CD4-positive, alpha-beta T cell (primary cell): ENCODE measurements at regions not wholly inside any gene's neighbourhood (a gene's known extent, or its start where the extent isn't known, plus 50 kb on each side); places are given as distances from the start of the nearest gene placed in this dataset.

Experiments
- ATAC-seq: fragments of 200-7000 bp; cut with Tn5 transposase; one replicate; pipeline ENCODE4 v1.10.0; 2022; ENCODE audit warnings: mild to moderate bottlenecking; ENCODE audit not compliant: poor library complexity
- CTCF ChIA-PET: fragments of 350-600 bp; sonication (Branson Sonifier 250); formaldehyde crosslinking; loops from one replicate; lab custom pipeline; 2021; ENCODE audit warnings: antibody characterized with exemption, inconsistent platforms; lab: Charles Lee
- POLR2A ChIA-PET: fragments of 350-600 bp; sonication (Branson Sonifier 250); formaldehyde crosslinking; loops from one replicate; lab custom pipeline; 2021; ENCODE audit warnings: antibody characterized with exemption, inconsistent platforms; lab: Charles Lee
- DNase-seq, 14 experiments: peaks; one replicate each; pipeline ENCODE4 v3.0.0-alpha.2; 2013 to 2020; ENCODE audit warnings: mixed read lengths in 2 of 14
- H3K27ac ChIP-seq, 2 donors: one replicate each; pipeline versions ENCODE4 v1.5.1 to v1.7.0; 2013; ENCODE audit warnings: low read length in 2 of 2, low read depth in 1 of 2, mild to moderate bottlenecking in 1 of 2
- H3K27me3 ChIP-seq, 2 experiments: 1 replicate in 1 of 2; 2 replicates in 1 of 2; pipeline versions ENCODE4 v1.6.1 to v1.7.0; 2013; ENCODE audit warnings: low read length in 2 of 2, control low read depth in 1 of 2, mild to moderate bottlenecking in 1 of 2, moderate library complexity in 1 of 2; ENCODE audit not compliant: insufficient read depth in 2 of 2, control insufficient read depth in 1 of 2
- H3K36me3 ChIP-seq: one replicate; pipeline ENCODE4 v1.6.1; 2013; ENCODE audit warnings: low read length, control low read depth; ENCODE audit not compliant: insufficient read depth
- H3K4me1 ChIP-seq: one replicate; pipeline ENCODE4 v1.6.1; 2013; ENCODE audit warnings: low read length, control low read depth; ENCODE audit not compliant: insufficient read depth
- H3K4me3 ChIP-seq: one replicate; pipeline ENCODE4 v1.5.1; 2013; ENCODE audit warnings: mild to moderate bottlenecking, low read length, moderate library complexity
- H3K9me3 ChIP-seq, 2 experiments: 1 replicate in 1 of 2; 2 replicates in 1 of 2; pipeline versions ENCODE4 v1.6.1 to v1.7.0; 2013; ENCODE audit warnings: low read length in 2 of 2, mild to moderate bottlenecking in 2 of 2, control low read depth in 1 of 2, moderate library complexity in 1 of 2; ENCODE audit not compliant: control insufficient read depth in 1 of 2, insufficient read depth in 1 of 2
- H3K27ac Mint-ChIP-seq: one replicate; pipeline ENCODE4 v1.8.0; 2020; ENCODE audit warnings: mixed read lengths
- H3K27me3 Mint-ChIP-seq: one replicate; pipeline ENCODE4 v1.8.0; 2021; ENCODE audit warnings: mixed read lengths
- H3K36me3 Mint-ChIP-seq: one replicate; pipeline ENCODE4 v1.8.0; 2021; ENCODE audit warnings: low read depth, mixed read lengths
- H3K4me1 Mint-ChIP-seq: one replicate; pipeline ENCODE4 v1.8.0; 2021; ENCODE audit warnings: low read depth, mixed read lengths
- H3K4me3 Mint-ChIP-seq: one replicate; pipeline ENCODE4 v1.8.0; 2020; ENCODE audit warnings: mild to moderate bottlenecking, mixed read lengths
- H3K9me3 Mint-ChIP-seq: one replicate; pipeline ENCODE4 v1.8.0; 2020; ENCODE audit warnings: mixed read lengths
- intact Hi-C, 2 experiments: fragments of 100-400 bp; cut with DNase I in 1 of 2; cut with micrococcal nuclease in 1 of 2; formaldehyde crosslinking; loops; one replicate each; pipeline versions ENCODE4 v1.15.1 to v1.9.0; 2023 to 2025; cut with DNase I, micrococcal nuclease
- TF ChIP-seq, protein P1 (sequence below): fragments of 200-600 bp; IDR thresholded peaks from one replicate; pipeline ENCODE4 v1.8.0; 2022; ENCODE audit warnings: antibody characterized with exemption, mild to moderate bottlenecking

DNA sequence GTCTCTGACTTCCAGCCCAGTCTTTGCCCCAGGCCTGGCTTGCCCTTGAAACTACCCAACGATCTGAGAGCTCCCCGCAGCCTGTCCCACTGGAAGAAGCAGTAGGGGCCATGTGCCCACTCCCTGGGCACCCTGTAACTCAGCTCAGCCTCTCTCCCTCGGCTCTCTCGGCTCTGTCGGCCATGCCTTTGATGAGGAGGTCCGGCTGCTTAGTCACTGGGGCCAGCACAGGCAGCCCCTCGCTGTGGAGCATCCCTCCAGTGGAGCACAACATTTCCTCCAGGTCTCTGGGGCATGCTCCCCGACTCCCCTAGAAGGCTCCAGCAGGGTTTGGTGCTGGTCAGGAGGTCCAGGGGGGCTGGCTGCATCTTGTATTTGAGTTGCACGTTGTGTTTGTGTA lies 83.3 kb upstream of the DISP3 start:
- DNase-seq, result no peak
- H3K36me3 ChIP-seq, result no peaks in the 10 kb centered on the region
- Mint-ChIP-seq H3K9me3 (no peaks in the 10 kb centered on the region), H3K4me1 (no peaks in the 10 kb centered on the region), H3K4me3 (no peak overlapping the region), H3K27me3 (no peaks in the 10 kb centered on the region), H3K27ac (no peak overlapping the region), H3K36me3 (no peaks in the 10 kb centered on the region)
- ChIA-PET POLR2A (no interaction called here), CTCF (no interaction called here)
- H3K27ac ChIP-seq, result no peak overlapping the region
- H3K9me3 ChIP-seq, result no peaks in the 10 kb centered on the region
- no peaks in the 10 kb centered on the region for H3K4me1 ChIP-seq
- H3K27me3 ChIP-seq, result no peaks in the 10 kb centered on the region
- no peak for ATAC-seq
- intact Hi-C loops, result no loop called here
- TF ChIP-seq, protein P1, sequence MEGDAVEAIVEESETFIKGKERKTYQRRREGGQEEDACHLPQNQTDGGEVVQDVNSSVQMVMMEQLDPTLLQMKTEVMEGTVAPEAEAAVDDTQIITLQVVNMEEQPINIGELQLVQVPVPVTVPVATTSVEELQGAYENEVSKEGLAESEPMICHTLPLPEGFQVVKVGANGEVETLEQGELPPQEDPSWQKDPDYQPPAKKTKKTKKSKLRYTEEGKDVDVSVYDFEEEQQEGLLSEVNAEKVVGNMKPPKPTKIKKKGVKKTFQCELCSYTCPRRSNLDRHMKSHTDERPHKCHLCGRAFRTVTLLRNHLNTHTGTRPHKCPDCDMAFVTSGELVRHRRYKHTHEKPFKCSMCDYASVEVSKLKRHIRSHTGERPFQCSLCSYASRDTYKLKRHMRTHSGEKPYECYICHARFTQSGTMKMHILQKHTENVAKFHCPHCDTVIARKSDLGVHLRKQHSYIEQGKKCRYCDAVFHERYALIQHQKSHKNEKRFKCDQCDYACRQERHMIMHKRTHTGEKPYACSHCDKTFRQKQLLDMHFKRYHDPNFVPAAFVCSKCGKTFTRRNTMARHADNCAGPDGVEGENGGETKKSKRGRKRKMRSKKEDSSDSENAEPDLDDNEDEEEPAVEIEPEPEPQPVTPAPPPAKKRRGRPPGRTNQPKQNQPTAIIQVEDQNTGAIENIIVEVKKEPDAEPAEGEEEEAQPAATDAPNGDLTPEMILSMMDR, result no peak
- H3K4me3 ChIP-seq, result no peak overlapping the region

DNA sequence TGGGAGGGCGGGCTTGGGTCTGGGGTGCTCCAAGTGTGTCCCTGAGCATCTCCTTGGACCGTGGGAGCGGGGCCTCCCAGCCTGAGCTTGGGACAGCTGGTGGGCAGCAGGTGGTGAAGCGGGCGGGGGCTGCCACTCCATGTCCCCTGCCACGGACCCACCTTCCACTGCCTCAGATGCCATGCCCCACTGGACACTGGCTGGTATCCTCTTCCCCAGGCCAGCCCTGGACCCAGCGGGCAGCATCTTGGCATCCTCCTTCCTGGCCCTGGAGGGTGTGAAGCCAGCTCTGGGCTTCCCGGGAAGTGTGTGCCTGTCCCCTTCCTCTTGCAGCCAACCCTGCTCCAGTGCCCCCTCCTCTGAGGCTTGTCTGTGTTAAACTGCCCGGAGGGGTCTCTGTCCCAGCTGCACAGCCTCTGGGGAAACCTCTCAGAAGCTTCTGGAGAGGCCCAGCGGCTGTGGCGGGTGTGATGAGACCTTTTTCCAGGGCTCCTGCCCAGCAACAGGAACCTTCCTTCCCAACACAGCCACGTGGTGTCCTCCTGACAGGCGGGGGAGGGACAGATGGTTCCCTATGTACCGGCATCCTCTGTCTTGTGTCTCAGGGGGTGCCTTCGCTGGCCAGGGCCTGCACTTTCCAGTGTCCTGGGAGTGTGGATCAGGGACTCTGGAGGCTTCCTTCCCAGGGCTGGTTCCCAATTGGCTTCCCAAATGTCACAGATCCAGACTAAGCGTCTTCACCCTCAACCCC lies 81.6 kb upstream of the DISP3 start:
- no peaks in the 10 kb centered on the region for H3K36me3 Mint-ChIP-seq
- no peaks in the 10 kb centered on the region for H3K27me3 Mint-ChIP-seq
- H3K9me3 ChIP-seq, result no peaks in the 10 kb centered on the region
- no peaks in the 10 kb centered on the region for H3K4me1 Mint-ChIP-seq
- H3K36me3 ChIP-seq, result no peaks in the 10 kb centered on the region
- intact Hi-C loops, result no loop called here
- ChIA-PET POLR2A (no interaction called here), CTCF (no interaction called here)
- TF ChIP-seq, protein P1, result no peak
- ATAC-seq (no peak), DNase-seq (no peak)
- no peaks in the 10 kb centered on the region for H3K9me3 Mint-ChIP-seq
- no peak overlapping the region for H3K27ac Mint-ChIP-seq
- no peaks in the 10 kb centered on the region for H3K4me1 ChIP-seq
- H3K4me3 ChIP-seq, result no peak overlapping the region
- no peak overlapping the region for H3K27ac ChIP-seq
- H3K27me3 ChIP-seq, result no peaks in the 10 kb centered on the region
- no peak overlapping the region for H3K4me3 Mint-ChIP-seq

DNA sequence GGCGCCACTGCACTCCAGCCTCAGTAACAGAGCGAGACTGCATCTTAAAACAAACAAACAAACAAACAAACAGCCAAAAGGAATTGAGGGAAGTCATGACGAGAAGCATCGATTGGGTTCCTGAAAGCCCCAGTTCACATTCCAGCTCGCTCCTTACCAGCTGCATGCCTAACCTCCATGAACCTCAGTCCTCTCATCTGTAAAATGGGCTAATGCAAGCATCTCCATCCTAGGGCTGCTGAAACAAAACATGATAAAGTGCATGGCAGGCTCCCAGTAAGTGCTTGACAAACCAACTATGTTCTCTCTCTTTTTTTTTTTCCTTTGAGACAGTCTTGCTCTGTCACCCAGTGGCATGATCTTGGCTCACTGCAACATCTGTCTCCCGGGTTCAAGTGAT lies 79.7 kb upstream of the DISP3 start:
- Histone ChIP-seq H3K36me3 (no peaks in the 10 kb centered on the region), H3K4me1 (no peaks in the 10 kb centered on the region), H3K4me3 (no peak overlapping the region), H3K27me3 (no peaks in the 10 kb centered on the region), H3K27ac (no peak overlapping the region), H3K9me3 (peaks cover 0 to 5% of the 10 kb centered on the region in 2 experiments)
- POLR2A ChIA-PET, result no interaction called here
- Mint-ChIP-seq H3K4me1 (no peaks in the 10 kb centered on the region), H3K4me3 (no peak overlapping the region), H3K27ac (no peak overlapping the region), H3K27me3 (no peaks in the 10 kb centered on the region), H3K36me3 (no peaks in the 10 kb centered on the region), H3K9me3 (no peaks in the 10 kb centered on the region)
- CTCF ChIA-PET, result no interaction called here
- DNase-seq, result no peak
- TF ChIP-seq, protein P1, result no peak
- no peak for ATAC-seq
- intact Hi-C loops, result no loop called here
